Right cardiac atrium (tissue), 5 donors: ENCODE measurements at regions not wholly inside any gene's neighbourhood (a gene's known extent, or its start where the extent isn't known, plus 50 kb on each side); places are given as distances from the start of the nearest gene placed in this dataset.
"Not testable (repeated sequence)": the region's sequence is repeated elsewhere in the genome, so short reads cannot be mapped to it uniquely, and the experiment has no call there.

Experiments used
- ATAC-seq, 2 donors: fragments of 200-7000 bp; cut with Tn5 transposase; one replicate each; pipeline versions ENCODE4 v1.8.0 to v1.9.1; 2020; ENCODE audit warnings: moderate library complexity in 2 of 2, mild to moderate bottlenecking in 1 of 2
- DNase-seq, 3 donors: peaks; one replicate each; pipeline ENCODE4 v3.0.0-alpha.2; 2020
- H3K27ac ChIP-seq: one replicate; pipeline ENCODE4 v1.5.1; 2013; ENCODE audit warnings: mild to moderate bottlenecking, low read length, control low read depth, moderate library complexity
- H3K27me3 ChIP-seq: one replicate; pipeline ENCODE4 v1.6.1; 2013; ENCODE audit not compliant: control insufficient read depth, insufficient read depth
- H3K4me1 ChIP-seq: one replicate; pipeline ENCODE4 v1.6.1; 2013; ENCODE audit warnings: low read length; ENCODE audit not compliant: control insufficient read depth, insufficient read depth
- H3K4me3 ChIP-seq: one replicate; pipeline ENCODE4 v1.5.1; 2013; ENCODE audit warnings: low read length, control low read depth
- H3K9me3 ChIP-seq: one replicate; pipeline ENCODE4 v1.6.1; 2013; ENCODE audit warnings: low read length; ENCODE audit not compliant: control insufficient read depth
- WGBS: extraction: QIAGEN DNeasy Blood & Tissue Kit; methylation state at CpG from one replicate; pipeline ENCODE4 v1.1.7; 2013; 5-methylcytosine and 5-hydroxymethylcytosine counted together
- intact Hi-C, 4 donors: fragments of 100-400 bp; cut with DNase I; formaldehyde crosslinking; loops; one replicate each; pipeline versions ENCODE4 v1.11.0 to v1.14.0; 2022 to 2023
- donor health status: healthy with polysubstance abuse.
- donor health status: DM: no; HTN: yes; CAD: no.
- donor health status: DM: no; HTN: no; CAD: no.
- donor health status: DM: no; HTN: yes; CAD: no; lungs with severe emphysema.
- donor health status: DM: yes; HTN: yes; CAD: no.

DNA sequence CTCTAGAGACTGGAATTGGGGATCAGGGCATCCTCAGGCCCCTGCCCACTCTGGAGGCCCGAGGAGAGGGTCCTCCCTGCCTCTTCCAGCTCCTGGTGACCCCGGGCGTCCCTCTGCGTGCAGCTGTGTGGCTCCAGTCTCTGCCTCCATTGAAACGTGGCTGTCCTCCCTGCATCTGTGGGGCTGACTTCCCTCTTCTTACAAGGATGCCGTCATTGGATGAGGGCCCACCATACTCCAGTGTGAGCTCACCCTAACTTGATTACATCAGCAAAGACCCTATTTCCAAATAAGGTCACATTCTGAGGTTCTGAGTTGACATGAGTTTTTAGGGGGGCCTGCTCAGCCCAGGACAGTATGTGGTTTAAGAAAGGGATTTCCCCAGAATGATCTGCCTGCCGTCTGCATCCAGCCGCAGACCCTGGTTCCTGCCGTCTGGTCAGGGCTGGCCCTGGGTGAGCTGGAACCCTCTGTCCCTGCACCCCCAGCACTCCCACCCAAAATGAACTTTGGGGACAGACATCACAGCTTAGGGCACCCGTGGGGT is 4437.7 kb upstream of the TPTE start:
- H3K4me1 ChIP-seq, H3K27me3 ChIP-seq, H3K27ac ChIP-seq, intact Hi-C loops, ATAC-seq, H3K9me3 ChIP-seq, DNase-seq, H3K4me3 ChIP-seq: not testable (repeated sequence)
- WGBS, result no CpG with 5 or more reads among the region's 10 CpGs

DNA sequence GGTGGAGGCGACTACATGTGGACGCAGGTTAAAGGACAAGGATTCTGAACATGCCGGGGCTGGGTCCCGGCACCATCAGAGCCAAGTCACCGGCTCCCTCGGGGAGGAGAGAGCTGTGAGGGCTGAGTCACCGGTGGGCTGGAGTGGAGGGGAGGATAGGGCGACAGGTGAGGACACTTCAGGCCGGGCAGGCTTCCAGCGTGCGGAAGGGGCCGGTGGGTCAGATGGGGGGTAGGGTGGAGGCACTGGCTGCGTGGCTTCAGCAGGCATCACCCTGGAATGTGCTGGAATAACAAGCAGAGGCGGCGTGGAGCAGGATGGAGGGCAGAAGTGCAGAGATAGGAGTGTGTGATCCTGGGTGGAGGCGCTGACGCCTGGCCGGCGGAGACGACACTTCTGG is 4435.3 kb upstream of the TPTE start:
- H3K9me3 ChIP-seq, H3K4me3 ChIP-seq, intact Hi-C loops, H3K4me1 ChIP-seq, H3K27me3 ChIP-seq, DNase-seq, H3K27ac ChIP-seq, ATAC-seq: not testable (repeated sequence)
- WGBS, result 89% methylated on average over 5 of the region's 20 CpGs

DNA sequence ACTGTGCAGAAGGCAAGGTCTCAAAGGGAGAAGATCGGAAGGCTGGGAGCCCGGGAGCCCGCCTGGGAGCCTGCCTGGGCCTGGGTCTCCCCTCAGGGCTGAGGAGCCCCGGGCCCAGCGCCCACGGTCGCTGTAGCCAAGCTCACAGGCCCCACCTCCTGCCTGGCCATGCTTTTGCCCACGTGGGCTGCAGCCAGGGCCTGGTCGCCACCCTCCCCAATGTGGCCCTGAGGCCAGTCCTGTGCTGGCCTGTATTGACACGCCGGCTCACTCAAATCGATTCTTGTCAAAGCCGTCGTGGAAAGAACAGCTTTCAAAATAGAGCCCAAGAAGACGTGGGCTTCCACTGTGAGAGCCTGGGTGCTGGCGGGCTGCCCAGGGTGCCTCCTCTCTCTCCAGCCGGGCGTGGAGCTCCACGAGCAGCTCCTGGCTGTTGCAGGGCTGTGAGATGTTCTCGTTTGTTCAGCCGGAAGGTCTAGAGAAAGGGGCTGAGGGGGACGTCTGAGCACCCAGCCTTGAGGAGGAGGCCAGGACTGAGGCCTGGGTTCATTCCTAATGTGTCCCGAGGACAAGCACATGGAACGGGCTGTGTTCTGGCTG is 4433.7 kb upstream of the TPTE start:
- intact Hi-C loops, DNase-seq, H3K27ac ChIP-seq, H3K4me1 ChIP-seq, H3K4me3 ChIP-seq, H3K9me3 ChIP-seq, ATAC-seq, H3K27me3 ChIP-seq: not testable (repeated sequence)
- no CpG with 5 or more reads among the region's 24 CpGs for WGBS

DNA sequence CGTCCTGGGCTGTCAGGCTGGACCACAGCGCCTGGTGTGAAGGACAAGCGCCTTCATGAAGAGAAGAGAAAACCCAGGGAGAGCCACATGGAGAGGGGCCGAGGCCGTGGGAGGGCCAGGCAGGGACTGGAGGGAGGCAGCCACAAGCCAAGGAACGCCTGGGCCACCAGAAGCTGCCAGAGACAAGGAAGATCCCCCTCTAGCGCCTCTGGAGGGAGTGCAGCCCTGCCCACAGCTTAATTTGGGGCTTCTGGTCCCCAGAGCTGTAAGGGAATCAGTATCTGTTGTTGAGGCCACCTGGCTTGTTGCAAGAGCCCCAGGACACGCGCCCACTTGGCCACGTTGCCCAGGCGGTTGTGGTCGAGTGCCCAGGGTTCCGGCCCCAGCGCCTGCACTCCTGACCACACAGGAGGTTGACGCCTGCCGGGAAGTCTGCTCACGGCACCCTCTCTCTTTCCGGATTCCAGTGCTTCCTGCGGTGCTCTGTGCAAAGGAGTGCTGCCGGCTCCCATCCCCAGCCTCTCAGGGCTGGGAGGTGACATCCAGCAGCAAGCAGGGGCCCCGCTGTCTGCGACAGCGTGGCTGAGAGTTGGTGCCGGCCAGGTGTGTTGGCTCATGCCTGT is 4431.0 kb upstream of the TPTE start:
- peak in 1 of 2 donors; percentile 28 for ATAC-seq
- H3K9me3 ChIP-seq, DNase-seq, H3K27ac ChIP-seq, intact Hi-C loops, H3K4me1 ChIP-seq, H3K4me3 ChIP-seq, H3K27me3 ChIP-seq: not testable (repeated sequence)
- WGBS, result no CpG with 5 or more reads among the region's 24 CpGs

DNA sequence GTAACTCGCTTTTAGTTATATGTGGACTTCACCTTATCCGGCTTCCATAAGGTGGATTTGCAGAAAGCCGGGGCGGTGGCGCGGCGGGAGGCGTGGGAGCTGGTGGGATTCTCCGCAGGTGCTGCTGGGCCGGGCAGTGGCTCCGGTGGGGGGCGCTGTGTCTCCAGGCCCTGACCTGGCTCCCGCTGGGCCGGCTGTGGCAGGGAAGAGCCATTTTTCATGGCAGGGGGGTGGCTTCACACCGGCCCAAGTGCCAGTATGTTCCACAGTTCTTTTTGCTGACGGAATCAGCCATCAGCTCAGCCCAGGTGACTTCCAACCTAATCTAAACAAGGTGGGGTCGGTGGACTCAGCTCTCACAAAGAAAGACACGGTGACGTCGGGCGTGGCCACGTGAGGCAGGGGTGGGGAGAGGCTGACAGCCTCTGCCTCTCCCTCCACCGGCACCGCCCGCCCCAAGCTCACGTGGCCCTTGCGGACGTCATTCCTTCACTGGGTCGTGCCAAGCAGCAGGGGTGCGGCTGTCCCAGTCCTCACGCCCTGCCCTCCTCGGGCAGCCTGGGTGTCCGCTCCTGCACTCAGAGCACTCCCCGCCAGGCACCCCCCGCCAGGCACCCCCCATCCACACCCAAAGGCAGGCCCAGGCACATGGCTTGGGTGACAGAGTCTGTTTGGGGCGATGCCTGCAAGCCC is 4429.9 kb upstream of the TPTE start:
- DNase-seq, ATAC-seq, H3K9me3 ChIP-seq, H3K27ac ChIP-seq, intact Hi-C loops, H3K4me1 ChIP-seq, H3K27me3 ChIP-seq, H3K4me3 ChIP-seq: not testable (repeated sequence)
- no CpG with 5 or more reads among the region's 36 CpGs for WGBS

DNA sequence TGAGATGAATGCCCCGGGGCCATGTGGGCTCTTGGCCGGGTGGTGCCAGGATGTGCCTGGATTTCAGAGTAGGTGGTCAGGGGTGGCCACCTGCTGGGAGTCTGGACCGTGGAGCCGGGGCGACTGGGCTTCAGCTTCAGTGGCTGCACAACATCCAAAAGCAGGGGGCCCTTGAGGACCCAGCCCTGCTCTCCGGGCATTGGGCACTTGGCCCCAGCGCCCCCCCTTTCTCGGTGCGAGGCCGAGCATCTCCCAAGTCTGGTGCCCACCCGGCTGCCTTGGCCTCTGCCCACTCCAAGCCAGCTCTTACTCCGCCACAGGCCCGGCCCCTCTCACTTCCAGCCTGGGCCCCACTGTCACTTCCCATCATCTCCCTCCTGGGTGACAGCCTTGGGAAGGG is 4429.0 kb upstream of the TPTE start:
- H3K27me3 ChIP-seq, DNase-seq, H3K4me1 ChIP-seq, intact Hi-C loops, H3K4me3 ChIP-seq, H3K27ac ChIP-seq, ATAC-seq, H3K9me3 ChIP-seq: not testable (repeated sequence)
- 89% methylated on average over 3 of the region's 13 CpGs for WGBS

DNA sequence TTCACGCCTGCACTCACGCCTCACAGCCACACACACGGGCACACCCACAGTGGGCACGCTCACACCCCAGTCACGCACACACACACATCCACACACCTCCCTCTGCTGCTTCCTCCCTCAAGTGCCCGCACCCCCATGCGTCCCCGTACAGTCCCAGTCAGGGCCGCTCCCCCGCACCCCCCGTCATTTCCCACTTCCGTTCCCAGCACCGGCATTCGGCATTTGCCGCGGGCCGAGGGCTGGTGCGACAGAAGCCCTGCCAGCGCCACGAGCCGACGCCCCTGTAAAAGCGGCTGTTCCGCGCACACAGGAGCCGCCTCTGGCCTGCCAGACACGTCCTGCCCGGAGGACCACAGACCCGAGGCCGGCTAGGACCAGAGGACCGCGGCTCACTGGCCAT is 4428.0 kb upstream of the TPTE start:
- H3K9me3 ChIP-seq, H3K27me3 ChIP-seq, H3K27ac ChIP-seq, intact Hi-C loops, H3K4me3 ChIP-seq, H3K4me1 ChIP-seq: not testable (repeated sequence)
- WGBS, result 42% methylated on average over 13 of the region's 32 CpGs
- ATAC-seq (peak; percentile 25 to 67), DNase-seq (peak; percentile 44 to 50 (median 48))

DNA sequence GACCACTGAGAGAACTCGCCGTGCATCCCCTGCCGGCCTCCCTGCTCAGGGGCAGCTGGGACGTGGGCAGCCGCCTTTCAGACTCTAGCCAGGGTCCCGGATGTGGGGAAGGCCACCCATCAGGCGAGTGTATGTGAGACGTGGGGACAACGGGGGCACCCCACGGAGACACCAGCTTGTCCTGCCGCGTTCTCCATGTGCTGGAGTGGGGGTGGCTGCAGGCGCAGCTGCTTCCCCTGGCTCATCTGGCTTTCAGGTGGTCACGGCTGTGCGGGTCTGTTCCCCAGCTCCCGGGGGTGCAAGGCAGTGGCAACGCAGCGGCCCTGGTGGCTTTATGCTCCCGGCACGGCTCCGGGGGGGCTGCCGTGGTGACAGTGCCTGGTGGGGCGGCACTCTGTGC is 4427.5 kb upstream of the TPTE start:
- 80% methylated on average over 1 of the region's 23 CpGs for WGBS
- peak in 2 of 3 donors; percentile 7 to 17 for DNase-seq
- ATAC-seq, H3K27ac ChIP-seq, H3K9me3 ChIP-seq, H3K4me1 ChIP-seq, H3K4me3 ChIP-seq, intact Hi-C loops, H3K27me3 ChIP-seq: not testable (repeated sequence)

DNA sequence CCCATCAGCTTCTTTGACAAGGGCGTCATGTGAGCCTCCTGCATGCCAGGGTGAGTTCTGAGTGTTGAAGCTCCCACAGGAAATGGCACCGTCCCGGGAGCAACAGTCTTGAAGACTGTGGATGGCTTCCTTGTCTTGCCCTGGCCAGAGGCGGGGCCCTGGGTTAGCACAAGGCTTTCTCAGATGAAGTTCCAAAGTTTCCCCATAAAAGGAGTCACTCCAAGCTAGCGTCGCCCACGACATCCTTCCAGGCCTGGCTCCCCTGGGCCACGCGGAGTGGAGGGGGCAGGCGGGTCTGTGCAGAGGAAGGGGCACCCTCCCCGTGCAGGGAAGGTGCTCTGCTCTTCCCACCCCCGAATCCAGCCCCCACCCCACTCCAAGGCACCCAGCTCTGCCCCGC is 4426.1 kb upstream of the TPTE start:
- ATAC-seq, result peak; percentile 52 to 55
- H3K4me1 ChIP-seq, H3K27ac ChIP-seq, intact Hi-C loops, H3K9me3 ChIP-seq, DNase-seq, H3K4me3 ChIP-seq, H3K27me3 ChIP-seq: not testable (repeated sequence)
- WGBS, result 53% methylated on average over 1 of the region's 13 CpGs

DNA sequence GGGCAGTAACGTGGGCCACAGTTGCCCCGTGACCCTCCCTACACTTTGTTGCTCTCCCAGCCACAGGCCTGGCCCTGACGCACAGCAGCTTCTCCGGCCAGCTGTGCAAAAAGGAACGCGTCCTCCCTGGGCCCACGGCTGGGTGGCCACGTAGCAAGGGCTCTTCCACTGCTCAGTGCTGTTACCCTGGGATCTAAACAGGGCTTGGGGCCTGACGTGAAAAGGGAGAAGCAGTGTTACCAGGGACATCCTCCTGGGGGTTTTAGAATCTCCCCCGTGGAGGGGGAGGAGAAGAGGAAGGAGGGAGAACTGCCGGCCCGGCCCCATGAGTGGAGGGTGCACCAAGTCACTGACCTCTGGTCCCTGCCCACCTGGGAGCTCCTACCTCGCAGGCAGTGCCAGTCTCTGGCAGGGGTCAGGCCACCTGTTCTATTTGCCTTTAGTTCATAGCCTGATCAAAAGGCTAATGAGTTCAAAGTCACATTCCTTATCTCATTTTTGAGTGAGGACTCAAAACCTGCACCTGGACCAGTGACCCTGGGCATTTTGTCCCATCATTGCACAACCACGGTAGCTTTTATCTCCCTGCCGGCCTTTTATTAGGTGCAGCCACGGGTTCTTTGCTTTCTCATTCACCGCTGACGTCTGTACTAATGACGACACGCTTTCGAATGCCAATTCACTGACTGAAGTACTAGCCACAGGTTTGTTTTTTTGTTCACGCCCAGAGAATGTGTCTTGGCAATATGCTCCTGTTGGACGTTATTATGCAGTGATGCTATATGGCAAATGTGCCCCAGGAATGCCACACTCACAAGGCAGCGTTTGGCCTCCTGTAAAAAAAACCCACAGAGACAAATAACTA is 4424.6 kb upstream of the TPTE start:
- WGBS, result no CpG with 5 or more reads among the region's 24 CpGs

More for the DNA sequence above, 4424.6 kb upstream of the TPTE start:
- DNase-seq, intact Hi-C loops, ATAC-seq, H3K4me1 ChIP-seq, H3K27me3 ChIP-seq, H3K4me3 ChIP-seq, H3K27ac ChIP-seq, H3K9me3 ChIP-seq: not testable (repeated sequence)
